Heart left ventricle (tissue), 16 donors: ENCODE measurements at regions not wholly inside any gene's neighbourhood (a gene's known extent, or its start where the extent isn't known, plus 50 kb on each side); places are given as distances from the start of the nearest gene placed in this dataset.

Source experiments
- ATAC-seq, 4 donors: fragments of 200-7000 bp; cut with Tn5 transposase; one replicate each; pipeline ENCODE4 v1.9.1; 2020 to 2022; ENCODE audit warnings: moderate library complexity in 4 of 4, mild to moderate bottlenecking in 3 of 4, moderate number of reproducible peaks in 1 of 4
- DNase-seq, 5 donors: peaks; one replicate each; pipeline ENCODE4 v3.0.0-alpha.2; 2020
- H3K27ac ChIP-seq, 12 donors: fragments of 200-600 bp; sonication (generic) in 4 of 12; one replicate each; pipeline versions ENCODE4 v1.5.0 to v1.8.0; 2016 to 2022; ENCODE audit warnings: mild to moderate bottlenecking in 2 of 12
- H3K27me3 ChIP-seq, 9 donors: fragments of 200-600 bp; sonication (generic) in 2 of 9; one replicate each; pipeline versions ENCODE4 v1.5.1 to v1.8.0; 2016 to 2022; ENCODE audit warnings: mild to moderate bottlenecking in 3 of 9
- H3K36me3 ChIP-seq, 9 donors: fragments of 200-600 bp; sonication (generic) in 2 of 9; one replicate each; pipeline versions ENCODE4 v1.5.0 to v1.8.0; 2018 to 2022; ENCODE audit warnings: mild to moderate bottlenecking in 2 of 9
- H3K4me1 ChIP-seq, 12 donors: fragments of 200-600 bp; sonication (generic) in 4 of 12; one replicate each; pipeline versions ENCODE4 v1.5.0 to v1.8.0; 2016 to 2022; ENCODE audit warnings: mild to moderate bottlenecking in 3 of 12
- H3K4me3 ChIP-seq, 12 donors: fragments of 200-600 bp; sonication (generic) in 4 of 12; one replicate each; pipeline versions ENCODE4 v1.5.0 to v1.8.0; 2017 to 2022; ENCODE audit warnings: mild to moderate bottlenecking in 9 of 12, moderate library complexity in 4 of 12
- H3K9me3 ChIP-seq, 12 donors: fragments of 200-600 bp; sonication (generic) in 4 of 12; one replicate each; pipeline versions ENCODE4 v1.5.0 to v1.8.0; 2016 to 2022; ENCODE audit warnings: mild to moderate bottlenecking in 1 of 12
- CTCF ChIP-seq, 12 donors: fragments of 200-600 bp; sonication (generic) in 4 of 12; IDR thresholded peaks; one replicate each; pipeline versions ENCODE4 v1.5.0 to v1.8.0; 2018 to 2022; ENCODE audit warnings: antibody characterized with exemption in 12 of 12, mild to moderate bottlenecking in 5 of 12
- POLR2A ChIP-seq, 2 donors: fragments of 450-650 bp; IDR thresholded peaks; one replicate each; pipeline ENCODE4 v1.6.1; 2017; ENCODE audit warnings: antibody characterized with exemption in 2 of 2, mild to moderate bottlenecking in 2 of 2, moderate library complexity in 2 of 2
- WGBS, 4 donors: extraction: QIAGEN DNeasy Blood & Tissue Kit in 2 of 4; methylation state at CpG; one replicate each; pipeline versions ENCODE4 v1.1.5 to v1.1.7; 2013 to 2018; 5-methylcytosine and 5-hydroxymethylcytosine counted together
- intact Hi-C, 10 donors: fragments of 100-400 bp; cut with DNase I; formaldehyde crosslinking; loops; one replicate each; pipeline versions ENCODE4 v1.11.1 to v1.14.2; 2022
- donor health status: ischemic (EF 13 %, LVEDD 7.1; RV severe dilation, severe dysfunction).
- donor health status: healthy with polysubstance abuse.
- donor health status: DM: no; HTN: yes; CAD: no.
- donor health status: DM: no; HTN: no; CAD: no.
- donor health status: ischemic (EF 25% LVEDD 6.9; RV normal size, moderate dysfunction).
- donor health status: ischemic (EF 25% LVEDD 5.7; RV mildly dilated, moderate dysfunction).
- donor health status: healthy.
- donor health status: DM: yes; HTN: yes; CAD: no.
- donor health status: ischemic (EF 35%, LVEDD 5.7; RV mildly dilated, moderate dysfunction).
- donor health status: nonischemic (EF 11% LVEDD 7.7; RV severe dilation, severe dysfunction).
- donor health status: DM: yes; HTN: yes; CAD: no.
- donor health status: PGD.
- donor health status: ischemic (EF 29% LVEDD 5.4; RV normal size, mild dysfunction).
- donor health status: nonischemic (EF 23%, LVEDD 6.1; RV moderate dilation, normal function).

GRCh38 chr14:58833634-58834378, 196.0 kb downstream of the DACT1 start:
- ATAC-seq = no peak
- WGBS, 4 donors = 95 to 97% (median 96%) methylated on average over 16 to 33 of the region's 33 CpGs
- intact Hi-C loops = no loop called here

DNA sequence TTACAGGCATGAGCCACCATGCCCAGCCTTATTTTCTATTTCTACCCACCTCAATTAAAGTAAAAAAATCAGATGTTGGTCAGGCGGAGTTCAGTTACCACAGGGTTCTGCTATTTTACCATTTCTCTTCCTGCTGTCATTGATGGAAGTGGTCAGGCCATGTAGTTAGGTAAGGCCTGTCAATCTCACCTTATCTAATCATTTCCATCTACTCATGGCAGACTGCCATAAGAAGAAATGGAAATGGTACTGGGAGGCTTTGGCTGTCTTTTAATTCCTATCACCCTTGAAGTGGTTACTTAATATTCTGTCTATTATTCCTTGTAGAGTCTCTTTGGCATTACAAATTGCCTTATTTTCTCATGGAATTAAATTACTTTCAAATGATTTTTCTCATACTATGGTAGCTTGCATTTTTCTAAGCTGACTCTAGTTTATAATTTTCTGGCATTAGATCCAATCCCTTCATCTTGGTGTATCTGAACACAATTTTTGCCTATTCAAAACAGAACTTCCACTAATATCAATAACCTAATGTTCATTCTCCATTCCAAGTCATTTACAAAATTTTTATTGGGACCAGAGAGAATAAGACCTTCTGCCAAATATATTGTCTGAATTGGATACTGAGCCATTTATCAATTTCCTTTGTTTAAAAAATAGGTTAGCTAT, 198.7 kb downstream of the DACT1 start:
- no peak overlapping the region for H3K4me3 ChIP-seq
- no peaks in the 10 kb centered on the region for H3K9me3 ChIP-seq
- intact Hi-C loops = no loop called here
- H3K27ac ChIP-seq = no peak overlapping the region
- WGBS, 4 donors = 90 to 97% (median 93%) methylated on average over 1 of the region's 1 CpG
- ATAC-seq = no peak
- no peak for DNase-seq
- no peaks in the 10 kb centered on the region for H3K27me3 ChIP-seq
- H3K4me1 ChIP-seq = no peaks in the 10 kb centered on the region
- TF ChIP-seq POLR2A (IDR thresholded peaks at IDR 0.05) = no peak
- no peak for TF ChIP-seq CTCF (IDR thresholded peaks at IDR 0.05)
- no peaks in the 10 kb centered on the region for H3K36me3 ChIP-seq

More at GRCh38 chr14:58833634-58834378, 196.0 kb downstream of the DACT1 start:
- TF ChIP-seq CTCF (IDR thresholded peaks at IDR 0.05) (no peak), POLR2A (IDR thresholded peaks at IDR 0.05) (no peak)
- Histone ChIP-seq H3K4me3 (no peak overlapping the region), H3K9me3 (no peaks in the 10 kb centered on the region), H3K27ac (no peak overlapping the region), H3K27me3 (no peaks in the 10 kb centered on the region), H3K4me1 (no peaks in the 10 kb centered on the region), H3K36me3 (no peaks in the 10 kb centered on the region)
- DNase-seq = no peak

DNA sequence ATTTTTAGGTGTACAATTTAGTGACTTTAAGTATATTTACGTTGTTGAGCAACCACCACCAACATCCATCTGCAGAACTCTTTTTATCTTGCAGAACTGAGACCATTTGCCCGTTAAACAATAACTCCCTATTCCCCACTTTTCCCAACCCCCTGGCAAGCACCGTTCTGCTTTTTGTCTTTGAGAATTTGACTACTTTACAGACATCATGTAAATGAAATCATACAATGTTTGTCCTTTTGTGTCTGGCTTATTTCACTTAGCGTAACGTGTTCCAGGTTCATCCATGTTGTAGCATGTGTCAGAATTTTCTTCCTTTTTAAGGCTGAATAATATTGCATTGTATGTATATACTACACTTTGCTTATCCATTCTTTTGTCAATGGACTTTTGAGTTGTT, 201.5 kb downstream of the DACT1 start:
- intact Hi-C loops = no loop called here
- Histone ChIP-seq H3K27me3 (peaks cover 0 to 3% (median 0%) of the 10 kb centered on the region in 9 donors), H3K4me3 (no peak overlapping the region), H3K9me3 (no peaks in the 10 kb centered on the region), H3K27ac (no peak overlapping the region), H3K36me3 (no peaks in the 10 kb centered on the region), H3K4me1 (no peaks in the 10 kb centered on the region)
- DNase-seq = no peak
- no peak for ATAC-seq
- WGBS, 4 donors = 81 to 86% (median 82%) methylated on average over 5 of the region's 5 CpGs
- TF ChIP-seq POLR2A (IDR thresholded peaks at IDR 0.05) (no peak), CTCF (IDR thresholded peaks at IDR 0.05) (no peak)

DNA sequence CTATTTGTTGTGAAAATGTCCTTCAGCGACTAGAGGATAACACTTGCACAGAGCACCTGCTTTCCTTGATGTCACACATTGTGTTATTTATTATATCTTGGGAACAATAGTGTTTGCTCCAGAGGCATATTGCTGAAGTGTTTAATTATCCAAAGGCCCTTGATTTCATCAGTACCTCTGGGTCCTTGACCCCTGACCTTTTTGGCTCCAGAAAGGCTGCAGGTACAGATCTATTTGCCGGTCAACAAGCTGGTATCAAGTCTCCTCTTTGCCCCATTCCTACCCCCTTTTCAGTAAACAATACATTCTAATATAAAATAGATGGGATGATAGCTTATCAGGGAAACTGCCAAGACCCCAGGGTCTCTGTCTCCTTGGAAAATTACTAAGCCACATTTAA, 206.8 kb downstream of the DACT1 start:
- DNase-seq (no peak), ATAC-seq (no peak)
- Histone ChIP-seq H3K4me3 (no peak overlapping the region), H3K27me3 (peaks cover 0 to 3% (median 0%) of the 10 kb centered on the region in 9 donors), H3K4me1 (no peaks in the 10 kb centered on the region), H3K27ac (no peak overlapping the region), H3K9me3 (no peaks in the 10 kb centered on the region), H3K36me3 (no peaks in the 10 kb centered on the region)
- intact Hi-C loops = no loop called here
- WGBS, 4 donors = 87 to 94% (median 88%) methylated on average over 2 of the region's 2 CpGs
- TF ChIP-seq CTCF (IDR thresholded peaks at IDR 0.05) (no peak), POLR2A (IDR thresholded peaks at IDR 0.05) (no peak)
